Mesothelial cell of epicardium (in vitro differentiated cells): ENCODE measurements at regions not wholly inside any gene's neighbourhood (a gene's known extent, or its start where the extent isn't known, plus 50 kb on each side); places are given as distances from the start of the nearest gene placed in this dataset.

Experiments used
- DNase-seq, 2 experiments: peaks; one replicate each; pipeline ENCODE4 v3.0.0; 2021; ENCODE audit warnings: low spot score in 2 of 2; ENCODE audit not compliant: unreplicated experiment in 2 of 2
- H3K27ac Mint-ChIP-seq: 2 replicates; pipeline ENCODE4 v1.8.0; 2021; ENCODE audit warnings: mixed read lengths
- H3K27me3 Mint-ChIP-seq: 2 replicates; pipeline ENCODE4 v1.8.0; 2021; ENCODE audit warnings: low read depth, mixed read lengths
- H3K36me3 Mint-ChIP-seq: 2 replicates; pipeline ENCODE4 v1.8.0; 2021; ENCODE audit warnings: mixed read lengths
- H3K4me1 Mint-ChIP-seq: 2 replicates; pipeline ENCODE4 v1.8.0; 2021; ENCODE audit warnings: mixed read lengths
- H3K4me3 Mint-ChIP-seq: 2 replicates; pipeline ENCODE4 v1.8.0; 2021; ENCODE audit warnings: mild to moderate bottlenecking, moderate library complexity, mixed read lengths
- H3K9me3 Mint-ChIP-seq: 2 replicates; pipeline ENCODE4 v1.8.0; 2021; ENCODE audit warnings: mixed read lengths
- TF ChIP-seq, protein P1 (sequence below): fragments of 200-600 bp; sonication (generic); IDR thresholded peaks from one replicate; pipeline ENCODE4 v1.5.0; 2021; ENCODE audit warnings: antibody characterized with exemption; ENCODE audit not compliant: unreplicated experiment

DNA sequence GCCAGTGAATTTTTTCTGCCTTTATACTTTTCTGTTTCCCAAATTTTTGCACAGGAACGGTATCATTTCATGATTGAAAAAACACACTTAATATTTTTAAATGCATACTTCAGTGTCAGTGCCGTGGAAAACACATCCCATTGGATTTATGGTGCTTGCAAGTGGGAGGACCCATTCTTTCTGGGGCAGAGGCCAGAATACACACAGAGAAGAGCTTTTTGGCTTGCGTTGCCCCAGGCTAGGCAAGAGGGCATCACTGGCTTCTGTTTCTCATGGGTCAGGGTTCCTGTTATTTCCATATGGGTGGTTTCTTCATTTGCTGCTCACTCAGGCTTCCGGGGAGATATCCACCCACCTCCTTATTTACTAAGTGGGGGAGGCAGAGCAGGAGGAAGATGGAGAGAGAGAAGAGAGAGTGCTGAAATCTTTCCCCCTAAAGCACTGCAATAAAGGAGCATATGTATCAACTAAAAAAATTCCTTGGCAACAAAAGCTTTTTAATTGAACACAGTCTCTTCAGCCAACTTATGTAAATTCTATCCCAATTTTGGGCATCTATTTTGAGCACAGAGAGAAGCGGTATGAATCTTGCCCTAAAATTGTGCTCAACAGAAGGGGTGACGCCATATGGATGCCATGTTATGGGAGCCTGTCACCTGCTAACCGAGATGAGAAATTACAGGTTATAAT, 66.0 kb upstream of the KIRREL3 start:
- TF ChIP-seq, protein P1, sequence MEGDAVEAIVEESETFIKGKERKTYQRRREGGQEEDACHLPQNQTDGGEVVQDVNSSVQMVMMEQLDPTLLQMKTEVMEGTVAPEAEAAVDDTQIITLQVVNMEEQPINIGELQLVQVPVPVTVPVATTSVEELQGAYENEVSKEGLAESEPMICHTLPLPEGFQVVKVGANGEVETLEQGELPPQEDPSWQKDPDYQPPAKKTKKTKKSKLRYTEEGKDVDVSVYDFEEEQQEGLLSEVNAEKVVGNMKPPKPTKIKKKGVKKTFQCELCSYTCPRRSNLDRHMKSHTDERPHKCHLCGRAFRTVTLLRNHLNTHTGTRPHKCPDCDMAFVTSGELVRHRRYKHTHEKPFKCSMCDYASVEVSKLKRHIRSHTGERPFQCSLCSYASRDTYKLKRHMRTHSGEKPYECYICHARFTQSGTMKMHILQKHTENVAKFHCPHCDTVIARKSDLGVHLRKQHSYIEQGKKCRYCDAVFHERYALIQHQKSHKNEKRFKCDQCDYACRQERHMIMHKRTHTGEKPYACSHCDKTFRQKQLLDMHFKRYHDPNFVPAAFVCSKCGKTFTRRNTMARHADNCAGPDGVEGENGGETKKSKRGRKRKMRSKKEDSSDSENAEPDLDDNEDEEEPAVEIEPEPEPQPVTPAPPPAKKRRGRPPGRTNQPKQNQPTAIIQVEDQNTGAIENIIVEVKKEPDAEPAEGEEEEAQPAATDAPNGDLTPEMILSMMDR = no peak
- H3K4me1 Mint-ChIP-seq = peaks cover 12% of the 10 kb centered on the region
- peak overlapping the region; percentile 81 for H3K27ac Mint-ChIP-seq
- no peak for DNase-seq
- H3K27me3 Mint-ChIP-seq = peaks cover 55% of the 10 kb centered on the region
- no peaks in the 10 kb centered on the region for H3K9me3 Mint-ChIP-seq
- no peaks in the 10 kb centered on the region for H3K36me3 Mint-ChIP-seq
- H3K4me3 Mint-ChIP-seq = no peak overlapping the region

DNA sequence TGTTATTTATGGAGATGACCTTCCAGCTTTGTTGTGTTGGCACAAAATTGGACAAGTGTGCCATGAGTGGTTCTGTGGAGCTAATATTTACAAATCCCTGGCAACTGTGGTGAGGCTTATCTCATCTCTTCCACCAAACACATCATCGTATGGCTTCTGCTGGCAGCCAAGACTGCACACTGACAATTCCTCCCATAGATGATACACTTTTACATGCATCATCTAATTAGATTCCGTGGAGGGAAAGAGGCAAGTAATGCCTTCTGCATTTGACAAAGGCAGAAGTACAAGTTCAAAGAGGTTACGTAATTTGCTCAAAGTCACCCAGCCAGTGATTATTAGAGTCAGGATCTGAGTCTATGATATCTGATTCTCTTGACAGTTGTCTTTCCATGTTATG, 62.7 kb upstream of the KIRREL3 start:
- Mint-ChIP-seq H3K4me3 (no peak overlapping the region), H3K9me3 (no peaks in the 10 kb centered on the region), H3K4me1 (peaks cover 12% of the 10 kb centered on the region), H3K36me3 (no peaks in the 10 kb centered on the region), H3K27ac (no peak overlapping the region), H3K27me3 (peaks cover 49% of the 10 kb centered on the region)
- DNase-seq = no peak
- TF ChIP-seq, protein P1 = no peak

DNA sequence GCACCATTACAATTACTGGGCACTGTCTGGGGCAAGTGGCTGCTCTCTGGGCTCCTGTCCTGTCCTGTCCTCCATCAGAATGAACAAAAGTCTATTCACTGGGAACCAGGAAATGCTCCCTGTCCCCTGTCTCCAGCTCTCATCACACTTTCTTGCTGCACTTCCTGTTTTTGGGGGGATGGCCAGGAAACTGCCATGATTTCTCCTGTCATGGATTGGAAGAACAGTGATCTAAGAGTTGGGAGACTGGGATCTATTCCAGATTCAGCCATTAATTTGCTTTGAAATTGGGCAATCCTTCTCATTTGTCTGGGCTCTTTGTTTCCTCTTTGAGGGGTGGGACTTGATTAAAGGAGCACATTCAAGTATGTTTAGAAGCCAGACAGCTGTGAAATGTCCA, 61.4 kb upstream of the KIRREL3 start:
- H3K27ac Mint-ChIP-seq = no peak overlapping the region
- H3K27me3 Mint-ChIP-seq = peaks cover 41% of the 10 kb centered on the region
- DNase-seq = no peak
- TF ChIP-seq, protein P1 = no peak
- H3K4me3 Mint-ChIP-seq = no peak overlapping the region
- no peaks in the 10 kb centered on the region for H3K9me3 Mint-ChIP-seq
- H3K36me3 Mint-ChIP-seq = no peaks in the 10 kb centered on the region
- peaks cover 11% of the 10 kb centered on the region for H3K4me1 Mint-ChIP-seq

DNA sequence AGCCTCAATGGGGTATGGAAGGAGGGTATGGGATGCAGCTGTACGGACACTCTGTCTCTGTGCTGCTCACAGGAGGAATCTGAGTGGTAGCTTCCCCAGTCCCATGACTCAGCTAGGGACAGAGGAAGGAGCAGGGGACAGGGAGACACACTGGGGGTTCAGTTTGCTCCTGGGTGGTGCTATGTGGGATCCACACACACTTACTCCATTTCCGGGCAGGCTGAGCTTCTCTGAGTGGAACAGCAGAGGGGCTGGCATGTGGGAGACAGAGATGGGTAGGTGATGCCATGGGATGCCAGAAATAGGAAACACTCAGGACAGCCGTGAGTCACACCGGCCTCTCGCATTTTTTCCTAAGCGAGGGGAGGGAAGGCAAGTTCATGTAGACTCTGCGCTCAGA, 59.2 kb upstream of the KIRREL3 start:
- DNase-seq = no peak
- no peaks in the 10 kb centered on the region for H3K9me3 Mint-ChIP-seq
- H3K27ac Mint-ChIP-seq = no peak overlapping the region
- peaks cover 45% of the 10 kb centered on the region for H3K27me3 Mint-ChIP-seq
- no peaks in the 10 kb centered on the region for H3K36me3 Mint-ChIP-seq
- H3K4me3 Mint-ChIP-seq = no peak overlapping the region
- no peaks in the 10 kb centered on the region for H3K4me1 Mint-ChIP-seq
- TF ChIP-seq, protein P1 = no peak

DNA sequence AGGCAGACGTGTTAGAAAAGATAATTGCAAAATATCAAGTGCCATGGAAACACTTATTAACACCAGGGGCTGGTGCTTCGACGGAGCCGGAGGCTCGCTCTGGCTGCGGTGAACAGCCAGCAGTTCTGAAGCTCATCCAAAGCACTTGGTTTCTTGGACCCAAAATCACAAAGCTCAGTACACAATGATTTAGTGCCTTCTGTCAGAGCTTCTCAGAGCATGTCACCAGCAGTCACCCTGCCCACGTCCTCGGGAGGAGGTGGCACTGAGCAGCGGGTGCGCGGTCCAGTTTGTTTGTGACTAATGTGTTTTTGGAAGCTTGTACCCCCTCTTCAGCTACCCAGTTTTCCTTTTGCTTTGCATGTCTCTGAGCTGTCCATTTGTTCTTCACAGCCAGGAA, 58.7 kb upstream of the KIRREL3 start:
- no peak for DNase-seq
- H3K4me1 Mint-ChIP-seq = no peaks in the 10 kb centered on the region
- TF ChIP-seq, protein P1 = no peak
- H3K36me3 Mint-ChIP-seq = no peaks in the 10 kb centered on the region
- peaks cover 40% of the 10 kb centered on the region for H3K27me3 Mint-ChIP-seq
- H3K27ac Mint-ChIP-seq = no peak overlapping the region
- H3K9me3 Mint-ChIP-seq = no peaks in the 10 kb centered on the region
- H3K4me3 Mint-ChIP-seq = no peak overlapping the region

DNA sequence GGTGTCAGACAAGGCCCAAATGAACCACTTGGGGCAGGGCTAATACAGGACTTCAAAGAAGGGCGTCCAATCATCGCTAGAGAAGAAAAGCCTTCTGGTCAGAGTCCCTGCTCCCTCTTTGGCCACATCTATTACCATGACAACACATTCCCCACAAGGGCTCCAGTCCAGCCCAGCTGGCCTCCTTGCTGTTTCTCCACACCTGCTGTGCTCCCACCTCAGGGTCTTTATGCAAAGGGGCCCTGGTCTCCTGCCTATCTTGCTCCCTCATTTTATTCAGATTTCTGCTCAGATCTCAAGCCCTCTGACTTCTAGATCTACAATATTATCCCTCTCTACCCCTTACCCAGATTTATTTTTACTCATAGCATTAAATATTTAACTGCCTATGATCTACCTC, 58.0 kb upstream of the KIRREL3 start:
- Mint-ChIP-seq H3K27ac (no peak overlapping the region), H3K36me3 (no peaks in the 10 kb centered on the region), H3K27me3 (peaks cover 35% of the 10 kb centered on the region), H3K9me3 (no peaks in the 10 kb centered on the region), H3K4me3 (no peak overlapping the region), H3K4me1 (no peaks in the 10 kb centered on the region)
- TF ChIP-seq, protein P1 = no peak
- DNase-seq = no peak
